Activated naive CD4-positive, alpha-beta T cell treated with anti-CD3 and anti-CD28 coated beads, Interleukin-2, amount 50 U/mL, for 16 hours (primary cell): ENCODE measurements at regions not wholly inside any gene's neighbourhood (a gene's known extent, or its start where the extent isn't known, plus 50 kb on each side); places are given as distances from the start of the nearest gene placed in this dataset.

ENCODE experiments used
- DNase-seq: peaks from one replicate; pipeline ENCODE4 v3.0.0-alpha.2; 2020

DNA sequence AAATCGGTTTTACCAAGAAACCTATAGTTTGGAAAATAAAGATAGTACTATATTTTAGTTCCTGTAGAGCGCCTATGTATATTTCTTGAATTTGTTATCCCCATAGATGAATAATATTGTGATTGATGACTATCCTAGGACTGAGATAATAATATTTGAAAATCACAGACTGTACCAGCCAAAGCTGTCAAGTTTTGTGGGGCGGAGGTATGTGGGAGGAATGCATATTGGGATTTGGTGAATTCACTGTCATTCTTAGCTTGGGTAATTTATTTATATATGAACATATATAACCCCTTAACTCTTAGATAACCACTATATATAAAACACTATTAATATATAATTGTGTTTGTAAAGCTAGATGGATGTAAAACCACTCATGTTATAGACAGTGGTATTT lies 205.5 kb upstream of the ARSJ start:
- no peak for DNase-seq

- no peak for DNase-seq
These were observed 208.1 kb upstream of the ARSJ start for GRCh38 chr4:114187592-114187991.

DNA sequence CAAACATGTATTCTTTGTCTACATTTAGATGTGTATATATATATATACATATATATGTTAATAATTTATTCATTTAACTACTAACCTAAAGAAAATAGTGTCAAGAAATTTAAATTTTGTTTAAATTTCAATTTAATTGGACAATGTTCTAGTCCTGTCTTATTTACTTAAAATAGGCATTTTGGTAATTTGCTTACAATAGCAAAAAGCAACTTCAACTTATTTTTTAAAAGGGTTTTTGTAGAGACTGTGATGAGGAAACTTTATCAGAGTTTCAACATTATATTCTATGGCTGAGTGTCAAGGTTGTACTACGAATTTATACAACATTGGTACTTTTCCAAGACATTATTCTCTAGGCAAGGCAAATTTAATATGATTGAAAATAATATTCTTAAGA lies 212.0 kb upstream of the ARSJ start:
- no peak for DNase-seq

DNA sequence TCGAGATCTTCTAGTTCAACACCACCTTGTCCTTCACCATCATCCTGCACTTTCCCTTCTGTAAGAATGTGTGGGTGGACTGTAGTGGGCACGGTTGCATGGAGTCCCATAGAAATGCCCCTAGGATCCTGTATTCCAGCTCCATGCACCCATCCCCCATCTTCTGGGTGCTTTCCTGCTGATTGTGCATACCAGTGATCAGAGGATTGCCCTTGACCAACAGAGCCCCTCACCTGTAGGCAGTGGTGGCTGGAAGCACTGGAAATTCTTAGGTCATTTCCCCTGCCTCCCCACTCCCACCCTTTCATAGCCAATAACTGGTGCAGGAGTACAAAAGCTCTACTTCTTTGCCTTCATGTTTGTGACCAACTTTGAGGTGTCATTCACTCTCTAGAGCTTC lies 213.4 kb upstream of the ARSJ start:
- no peak for DNase-seq

DNA sequence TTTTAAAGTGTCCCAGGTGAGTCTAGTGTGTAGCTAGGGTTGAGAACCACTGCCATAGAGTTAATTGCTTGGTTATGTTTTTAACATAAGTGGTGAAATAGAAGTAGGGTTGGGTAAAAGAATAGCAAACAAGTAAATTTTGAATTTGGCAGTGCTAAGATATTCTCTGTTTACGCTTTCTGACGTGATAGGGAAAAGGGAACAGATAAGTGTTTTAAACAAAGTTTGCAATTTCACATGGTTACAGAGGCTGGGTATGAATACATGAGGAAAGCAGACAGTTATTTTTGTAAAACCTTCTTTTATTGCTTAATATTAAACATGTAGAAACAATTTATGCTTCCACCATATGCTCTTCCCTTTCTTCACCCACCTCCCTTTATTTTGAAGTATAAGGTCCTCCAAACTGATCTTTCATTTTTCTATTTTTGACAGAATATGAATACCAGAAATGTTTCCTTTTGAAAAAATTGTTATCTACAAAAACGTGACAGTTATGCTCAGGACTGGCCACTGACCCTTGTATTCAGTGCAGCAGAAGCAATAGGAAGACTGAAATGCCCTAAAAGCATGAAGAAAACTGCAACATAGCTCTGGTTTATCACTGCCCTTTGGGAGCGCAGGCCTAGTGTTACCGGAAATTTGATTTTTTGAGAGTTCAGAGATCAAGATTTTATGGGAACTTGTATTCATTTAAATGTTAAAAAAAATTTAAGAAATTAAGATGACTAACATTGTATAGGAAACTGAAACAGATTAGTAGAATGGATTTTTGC lies 214.4 kb upstream of the ARSJ start:
- DNase-seq = no peak

DNA sequence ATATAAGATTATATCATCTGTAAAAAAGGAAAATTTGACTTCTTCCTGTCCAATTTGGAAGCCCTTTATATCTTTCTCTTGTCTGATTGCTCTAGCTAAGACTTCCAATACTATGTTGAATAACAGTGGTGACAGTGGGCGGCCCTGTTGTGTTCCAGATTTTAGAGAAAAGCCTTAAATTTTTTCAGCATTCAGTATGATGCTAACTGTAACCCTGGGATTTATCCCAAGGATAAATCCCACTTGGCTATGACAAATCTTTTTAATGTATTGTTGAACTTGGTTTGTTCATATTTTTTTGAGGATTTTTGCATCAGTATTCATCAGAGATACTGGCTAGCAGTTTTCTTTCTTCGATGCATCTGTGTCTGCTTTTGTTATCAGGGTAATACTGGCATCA lies 217.2 kb upstream of the ARSJ start:
- no peak for DNase-seq

GRCh38 chr4:114200026-114200425 lies 220.6 kb upstream of the ARSJ start:
- no peak for DNase-seq

DNA sequence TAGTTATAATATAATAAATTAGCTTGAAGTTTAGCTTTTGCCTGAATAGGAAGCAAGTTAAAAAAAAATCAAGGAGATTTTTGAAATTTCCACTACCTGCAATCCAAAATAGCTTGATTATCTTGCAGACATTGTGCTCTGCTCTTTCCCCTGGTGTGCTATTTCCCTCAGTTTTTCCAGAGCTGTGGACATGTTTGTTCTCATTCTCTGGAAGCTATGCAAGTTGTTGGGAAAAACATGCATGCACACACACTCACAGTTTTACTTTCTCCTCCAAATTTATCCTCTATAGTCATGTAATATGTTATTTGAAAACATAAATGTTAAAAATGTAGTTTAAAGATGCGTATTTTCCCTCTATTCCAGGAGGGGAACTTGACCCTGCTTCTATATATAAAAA lies 225.8 kb upstream of the ARSJ start:
- no peak for DNase-seq

DNA sequence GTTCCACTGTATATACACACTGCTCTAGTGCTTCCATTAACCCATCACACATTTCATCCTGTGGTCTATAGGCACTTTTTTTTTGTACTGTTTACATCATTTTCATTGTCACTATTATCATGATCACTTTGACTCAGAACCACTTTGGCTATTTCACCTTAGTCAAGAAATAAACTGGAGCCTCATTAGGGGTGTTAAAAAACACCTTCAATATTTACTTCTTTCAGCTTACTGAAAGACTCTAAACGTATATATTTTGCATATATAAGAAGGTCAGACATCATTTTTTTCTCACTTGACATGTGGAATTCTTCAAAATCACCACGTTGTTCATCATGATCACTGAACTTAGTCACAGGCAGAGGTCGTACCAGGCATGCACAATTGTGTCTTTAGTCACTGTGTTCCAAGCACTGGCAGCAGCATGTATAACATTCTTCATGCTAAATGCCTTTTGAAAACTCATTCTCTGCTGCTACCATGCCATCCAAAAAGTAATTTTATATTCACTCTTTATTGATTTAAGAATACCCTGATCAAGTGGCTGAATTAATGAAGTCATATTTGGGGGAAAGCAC lies 229.2 kb upstream of the ARSJ start:
- no peak for DNase-seq

GRCh38 chr4:114209584-114209983 lies 230.1 kb upstream of the ARSJ start:
- no peak for DNase-seq

DNA sequence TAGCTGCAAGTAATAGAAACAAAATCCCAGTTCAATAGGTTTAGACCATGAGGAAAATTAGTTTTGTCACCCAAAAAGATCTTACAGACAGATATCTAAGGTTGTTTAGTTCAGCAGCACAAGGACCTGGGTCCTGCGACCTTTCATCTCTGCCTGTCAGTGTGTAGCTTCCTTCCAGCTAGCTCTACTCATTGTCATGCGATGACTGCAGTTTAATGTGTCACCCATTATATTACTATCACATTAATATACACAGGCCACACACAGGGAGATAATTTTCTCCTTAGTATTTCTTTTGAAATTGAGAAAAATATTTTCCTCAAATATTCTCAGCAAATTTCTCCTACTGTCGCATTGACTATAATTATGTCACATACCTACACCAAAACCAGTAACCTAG lies 232.1 kb upstream of the ARSJ start:
- no peak for DNase-seq

DNA sequence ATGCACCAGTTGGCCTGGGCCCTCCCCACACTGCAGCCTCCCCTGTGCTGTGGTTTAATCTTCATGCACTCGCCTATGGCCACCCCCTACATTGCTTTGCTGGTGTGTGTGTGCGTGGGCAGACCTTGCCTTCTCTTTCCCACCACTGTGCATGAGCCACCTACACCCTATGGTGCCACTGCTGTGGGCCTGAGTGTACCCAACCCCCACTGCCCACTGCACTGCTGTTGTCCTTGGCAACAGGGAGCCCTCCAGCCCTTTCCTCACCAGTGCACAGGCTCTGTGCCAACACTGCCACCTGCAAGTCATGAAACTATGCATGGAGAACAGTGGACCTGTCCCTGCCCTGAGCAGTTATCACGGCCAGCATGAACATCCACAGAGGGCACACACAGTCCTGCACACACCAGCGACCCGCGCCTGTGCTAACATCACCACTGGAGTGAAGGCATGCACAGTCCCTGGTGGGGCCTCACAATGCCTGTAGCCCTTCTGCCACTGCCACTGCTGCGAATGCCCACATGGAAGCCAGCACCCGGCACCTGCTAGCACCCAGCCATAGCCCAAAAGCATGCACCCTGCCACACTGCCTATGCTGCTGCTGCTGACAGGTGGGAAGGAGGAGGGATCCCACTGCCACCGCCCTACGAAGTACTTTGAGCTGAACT lies 237.8 kb upstream of the ARSJ start:
- no peak for DNase-seq

GRCh38 chr4:114223580-114223979 lies 244.1 kb upstream of the ARSJ start:
- no peak for DNase-seq

- DNase-seq = no peak
These were observed 246.0 kb upstream of the ARSJ start for GRCh38 chr4:114225436-114225835.

DNA sequence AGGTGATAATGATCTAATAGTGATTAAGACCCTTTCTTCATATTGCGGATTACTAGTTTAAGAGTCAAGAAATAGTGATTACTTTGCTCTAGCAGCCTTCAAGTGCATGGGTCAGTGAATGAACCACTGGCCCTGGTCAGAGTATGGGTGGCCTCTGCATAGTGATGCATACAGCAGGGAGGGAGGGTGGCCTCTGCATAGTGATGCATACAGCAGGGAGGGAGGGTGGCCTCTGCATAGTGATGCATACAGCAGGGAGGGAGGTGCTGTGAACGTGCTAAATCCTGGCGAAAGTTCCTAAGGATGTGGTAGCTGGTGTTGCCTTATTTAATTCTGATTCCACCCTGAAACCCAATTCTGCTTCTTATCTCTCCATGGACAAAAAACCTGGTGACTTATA lies 246.7 kb upstream of the ARSJ start:
- no peak for DNase-seq

DNA sequence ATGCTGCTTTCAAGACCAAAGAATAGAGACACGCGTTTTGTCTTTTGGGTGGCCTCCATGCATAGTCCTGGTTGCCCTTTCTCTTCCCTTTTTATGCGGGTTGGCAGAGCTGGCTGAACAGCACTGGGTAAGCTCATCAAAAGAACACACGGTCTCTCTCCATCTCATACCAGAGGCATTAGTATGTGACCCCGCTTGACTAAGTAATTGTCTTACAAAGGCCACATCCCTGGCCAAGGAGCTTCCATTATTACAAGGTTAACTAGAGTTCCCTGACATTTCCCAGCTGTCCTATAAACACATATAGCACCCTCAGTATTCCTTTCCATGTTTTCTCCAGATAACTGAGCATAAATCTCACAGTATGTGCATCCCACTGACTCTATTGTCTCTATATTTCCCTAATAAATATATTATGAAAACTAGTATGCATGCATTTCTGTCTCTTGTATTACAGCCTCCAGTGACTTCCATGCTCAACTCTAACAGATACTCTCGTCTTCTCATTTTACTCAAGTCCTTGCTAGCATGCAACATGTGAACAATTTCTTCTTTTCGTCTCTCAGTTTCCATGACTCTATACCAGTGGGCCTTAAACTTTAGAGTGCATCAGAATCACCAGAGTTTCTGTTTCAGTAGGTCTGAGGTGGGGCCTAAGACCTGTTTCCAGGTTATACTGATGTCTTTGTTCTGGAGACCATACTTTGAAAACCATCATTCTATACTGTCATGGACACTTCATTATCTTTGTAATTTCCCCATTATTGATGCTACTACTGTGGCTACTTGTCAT lies 247.7 kb upstream of the ARSJ start:
- no peak for DNase-seq

DNA sequence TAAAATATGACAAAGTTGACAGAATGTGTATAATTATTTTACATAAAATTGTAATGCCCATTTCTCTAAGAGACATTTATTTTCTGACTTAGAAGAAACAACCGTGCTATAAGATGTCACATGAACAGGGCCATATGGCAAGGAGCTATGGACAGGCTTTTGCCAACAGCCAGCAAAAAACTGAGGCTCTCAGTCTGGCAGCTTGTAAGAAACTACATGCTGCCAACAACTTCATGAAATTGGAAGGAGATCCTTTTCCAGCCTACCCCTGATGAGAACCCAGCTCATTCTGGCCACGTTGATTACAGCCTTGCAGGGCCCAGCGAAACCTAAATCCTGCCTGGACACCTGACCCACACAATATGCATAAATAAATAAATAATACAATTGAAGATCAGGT lies 250.3 kb upstream of the ARSJ start:
- DNase-seq = no peak

DNA sequence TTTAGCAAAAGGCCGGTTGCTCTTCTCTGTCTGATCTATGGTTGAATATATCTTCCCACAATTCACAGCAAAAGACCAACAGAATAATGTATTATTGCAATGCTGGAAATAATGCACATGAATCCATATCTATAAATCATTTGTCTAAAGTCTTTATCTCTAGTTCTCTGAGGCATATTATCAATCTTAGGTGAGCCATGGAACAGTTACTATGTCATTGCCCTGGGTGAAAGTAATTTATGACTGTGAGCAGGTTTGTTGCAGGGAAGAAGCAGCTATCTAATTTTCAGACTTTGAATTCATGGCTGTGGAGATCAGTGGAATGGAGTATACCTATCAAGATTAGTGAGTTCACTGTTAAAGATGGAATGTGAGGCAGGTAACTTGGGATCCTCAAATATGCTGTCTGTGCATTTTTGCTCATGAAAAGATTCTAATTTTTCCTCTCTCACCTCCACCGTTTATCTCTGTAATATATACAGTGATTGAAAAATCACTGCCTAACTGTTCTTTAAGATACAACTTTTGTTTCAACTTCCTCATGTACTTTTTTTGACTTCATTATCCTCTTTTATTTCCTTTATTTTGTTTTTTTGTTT lies 256.8 kb upstream of the ARSJ start:
- DNase-seq = no peak

- no peak for DNase-seq
These were observed 258.6 kb upstream of the ARSJ start for GRCh38 chr4:114237997-114238396.

GRCh38 chr4:114249561-114249960 lies 270.1 kb upstream of the ARSJ start:
- no peak for DNase-seq

- DNase-seq = no peak
These were observed 270.5 kb upstream of the ARSJ start for GRCh38 chr4:114249976-114250375.

GRCh38 chr4:114250439-114250891 lies 271.0 kb upstream of the ARSJ start:
- DNase-seq = no peak

- no peak for DNase-seq
These were observed 271.6 kb upstream of the ARSJ start for GRCh38 chr4:114251020-114251419.
